Aorta (tissue), 5 donors: ENCODE measurements at regions not wholly inside any gene's neighbourhood (a gene's known extent, or its start where the extent isn't known, plus 50 kb on each side); places are given as distances from the start of the nearest gene placed in this dataset.

ENCODE experiments used
- ATAC-seq: fragments of 200-7000 bp; cut with Tn5 transposase; one replicate; pipeline ENCODE4 v1.9.1; 2022; ENCODE audit warnings: moderate library complexity; ENCODE audit not compliant: low FRiP score
- DNase-seq, 2 donors: peaks; one replicate each; pipeline ENCODE4 v3.0.0-alpha.2; 2020
- H3K27ac ChIP-seq, 2 donors: one replicate each; pipeline ENCODE4 v1.5.1; 2013; ENCODE audit warnings: low read length in 2 of 2, mild to moderate bottlenecking in 2 of 2, moderate library complexity in 2 of 2, control low read depth in 1 of 2, inconsistent platforms in 1 of 2, low read depth in 1 of 2
- H3K27me3 ChIP-seq, 2 donors: one replicate each; pipeline ENCODE4 v1.6.1; 2013; ENCODE audit warnings: control low read depth in 1 of 2, low read length in 1 of 2, mild to moderate bottlenecking in 1 of 2, moderate library complexity in 1 of 2; ENCODE audit not compliant: insufficient read depth in 2 of 2, control insufficient read depth in 1 of 2
- H3K36me3 ChIP-seq, 2 donors: one replicate each; pipeline ENCODE4 v1.6.1; 2013; ENCODE audit warnings: control low read depth in 1 of 2, low read length in 1 of 2, mild to moderate bottlenecking in 1 of 2; ENCODE audit not compliant: insufficient read depth in 2 of 2, control insufficient read depth in 1 of 2
- H3K4me1 ChIP-seq, 2 donors: one replicate each; pipeline ENCODE4 v1.6.1; 2013; ENCODE audit warnings: low read length in 2 of 2, control low read depth in 1 of 2, mild to moderate bottlenecking in 1 of 2, moderate library complexity in 1 of 2; ENCODE audit not compliant: insufficient read depth in 2 of 2, control insufficient read depth in 1 of 2
- H3K4me3 ChIP-seq, 2 donors: one replicate each; pipeline ENCODE4 v1.5.1; 2013; ENCODE audit warnings: low read length in 2 of 2, control low read depth in 1 of 2, mild to moderate bottlenecking in 1 of 2
- H3K9me3 ChIP-seq: one replicate; pipeline ENCODE4 v1.6.1; 2013; ENCODE audit warnings: mild to moderate bottlenecking, low read length; ENCODE audit not compliant: control insufficient read depth
- WGBS, 2 donors: extraction: QIAGEN DNeasy Blood & Tissue Kit; methylation state at CpG; one replicate each; pipeline ENCODE4 v1.1.7; 2013; 5-methylcytosine and 5-hydroxymethylcytosine counted together
- intact Hi-C, 2 donors: fragments of 100-400 bp; cut with DNase I; formaldehyde crosslinking; loops; one replicate each; pipeline versions ENCODE4 v1.14.2 to v1.15.0; 2022
- donor health status: healthy with polysubstance abuse.
- donor health status: Bipolar disorder and iron deficiency.
- donor health status: DM: no; HTN: no; CAD: no.
- donor health status: DM: no; HTN: no; CAD: no.
- donor health status: DM: yes; HTN: yes; CAD: no.

DNA sequence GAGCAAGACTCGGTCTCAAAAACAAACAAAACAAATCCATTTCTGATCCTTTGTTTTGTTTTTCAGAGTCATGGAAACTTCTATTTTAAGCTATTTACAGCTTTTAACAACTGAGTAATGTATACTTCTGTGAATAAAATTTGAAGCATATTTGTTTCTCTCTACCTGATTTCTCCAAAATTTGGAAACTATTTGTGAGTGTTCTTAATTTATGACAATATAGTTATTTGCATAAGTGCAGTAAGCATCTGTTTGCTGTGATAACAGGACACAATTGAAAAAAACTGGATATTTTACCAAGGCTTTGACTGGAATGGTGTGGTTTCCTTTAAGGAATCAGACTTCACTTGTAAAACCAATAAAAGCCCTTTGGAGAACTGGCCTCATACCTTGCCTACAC, 53.3 kb upstream of the GULP1 start:
- WGBS, 2 donors, result 53 to 77% methylated on average over 1 of the region's 1 CpG
- H3K4me3 ChIP-seq, result no peak overlapping the region

More for the DNA sequence above, 53.3 kb upstream of the GULP1 start:
- DNase-seq, result no peak
- no peak for ATAC-seq
- intact Hi-C loops, result no loop called here
- H3K4me1 ChIP-seq, result no peaks in the 10 kb centered on the region
- H3K36me3 ChIP-seq, result no peaks in the 10 kb centered on the region
- H3K27me3 ChIP-seq, result no peaks in the 10 kb centered on the region
- H3K27ac ChIP-seq, result no peak overlapping the region
- H3K9me3 ChIP-seq, result no peaks in the 10 kb centered on the region
